ENCODE measurements at regions not wholly inside any gene's neighbourhood (a gene's known extent, or its start where the extent isn't known, plus 50 kb on each side); places are given as distances from the start of the nearest gene placed in this dataset.
"Not testable (repeated sequence)": the region's sequence is repeated elsewhere in the genome, so short reads cannot be mapped to it uniquely, and the experiment has no call there.

DNA sequence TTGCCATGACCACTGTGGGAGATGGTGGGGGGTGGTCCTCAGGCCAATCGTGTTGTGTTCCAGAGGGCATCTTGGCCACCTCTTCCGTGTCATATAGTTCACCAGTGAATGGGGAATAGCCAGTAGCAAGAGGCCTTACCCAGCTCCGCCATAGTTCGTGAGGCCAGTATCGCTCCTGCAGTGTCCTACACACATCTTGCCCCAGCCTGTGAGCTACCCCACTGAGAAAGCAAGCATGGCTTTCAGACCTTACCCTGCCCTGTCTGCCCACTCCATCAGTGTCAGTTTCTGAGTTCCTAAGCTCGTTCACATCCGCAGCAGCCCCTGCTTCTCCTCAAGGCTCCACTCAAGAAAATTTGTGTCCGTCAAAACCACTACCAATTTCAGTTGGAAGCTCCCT, 586.0 kb upstream of the PABPC5 start:
- DNase-seq (ENCODE audit: low spot score): not testable (repeated sequence)

DNA sequence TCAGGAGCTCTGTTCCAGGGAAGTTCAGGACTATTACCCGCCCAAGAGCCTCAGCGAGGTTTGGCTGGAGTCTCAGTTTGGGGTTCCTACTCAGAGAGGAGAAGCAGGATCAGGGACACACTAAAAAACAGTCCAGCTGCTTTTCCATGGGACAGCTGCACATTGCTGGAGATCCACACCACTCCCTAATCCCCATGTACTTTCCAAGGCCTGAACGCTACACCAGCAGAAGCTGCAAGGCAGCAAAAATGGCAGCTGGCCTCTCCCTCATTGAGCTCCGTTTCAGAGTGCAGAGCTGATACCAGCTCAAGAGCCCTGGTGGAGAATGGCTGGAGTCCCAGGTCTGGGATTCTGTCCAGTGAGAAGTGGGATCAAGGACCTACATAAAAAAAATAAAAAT, 551.2 kb upstream of the PABPC5 start:
- no peak for DNase-seq (ENCODE audit: low spot score)

DNA sequence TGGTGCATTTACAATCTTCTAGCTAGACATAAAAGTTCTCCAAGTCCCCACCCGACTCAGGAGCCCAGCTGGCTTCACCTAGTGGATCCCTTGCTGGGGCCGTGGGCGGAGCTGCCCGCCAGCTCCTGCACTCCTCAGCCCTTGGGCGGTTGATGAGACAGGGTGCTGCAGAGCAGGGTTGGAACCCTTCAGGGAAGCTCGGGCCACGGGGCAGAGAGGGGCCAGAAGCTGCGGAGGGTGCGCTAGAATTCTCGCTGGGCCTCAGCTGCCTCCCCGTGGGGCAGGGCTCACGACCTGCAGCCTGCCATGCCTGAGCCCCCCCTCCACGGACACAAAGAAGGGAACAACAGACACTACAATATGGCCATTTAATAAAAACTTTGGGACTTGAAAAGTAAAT, 519.8 kb upstream of the PABPC5 start:
- not testable (repeated sequence) for DNase-seq (ENCODE audit: low spot score)

DNA sequence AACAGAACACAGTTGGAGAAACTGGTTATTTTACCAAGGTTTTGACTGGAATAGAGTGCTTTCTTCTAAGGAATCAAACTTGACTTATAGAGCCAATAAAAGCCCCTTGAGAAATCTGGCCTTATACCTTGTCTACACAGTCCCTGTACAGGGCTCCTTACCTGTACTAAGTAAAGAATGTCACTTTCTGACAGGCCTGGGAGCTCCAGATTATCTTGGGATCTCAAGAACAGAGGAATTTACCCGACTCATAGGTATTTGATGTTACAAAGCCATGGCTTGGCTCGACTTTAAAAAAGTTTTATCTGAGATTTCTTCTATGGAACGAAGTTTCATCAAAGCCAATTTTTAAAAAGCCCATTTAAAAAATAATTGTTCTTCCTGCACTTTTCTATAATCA, 487.8 kb upstream of the PABPC5 start:
- not testable (repeated sequence) for DNase-seq (ENCODE audit: low spot score)

DNA sequence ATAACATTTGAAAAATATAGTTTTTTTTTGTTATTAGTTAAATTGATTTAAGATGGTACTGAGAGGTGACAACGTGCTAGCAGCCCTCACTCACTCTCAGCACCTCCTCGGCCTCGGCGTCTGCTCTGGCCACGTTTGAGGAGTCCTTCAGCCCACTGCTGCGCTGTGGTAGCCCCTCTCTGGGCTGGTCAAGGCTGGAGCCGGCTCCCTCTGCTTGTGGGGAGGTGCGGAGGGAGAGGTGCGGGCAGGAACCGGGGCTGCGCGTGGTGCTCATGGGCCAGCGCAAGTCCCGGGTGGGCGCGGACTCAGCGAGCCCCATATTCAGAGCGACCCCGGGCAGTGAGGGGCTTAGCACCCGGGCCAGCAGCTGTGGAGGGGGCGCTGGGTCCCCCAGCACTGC, 439.4 kb upstream of the PABPC5 start:
- not testable (repeated sequence) for DNase-seq (ENCODE audit: low spot score)

DNA sequence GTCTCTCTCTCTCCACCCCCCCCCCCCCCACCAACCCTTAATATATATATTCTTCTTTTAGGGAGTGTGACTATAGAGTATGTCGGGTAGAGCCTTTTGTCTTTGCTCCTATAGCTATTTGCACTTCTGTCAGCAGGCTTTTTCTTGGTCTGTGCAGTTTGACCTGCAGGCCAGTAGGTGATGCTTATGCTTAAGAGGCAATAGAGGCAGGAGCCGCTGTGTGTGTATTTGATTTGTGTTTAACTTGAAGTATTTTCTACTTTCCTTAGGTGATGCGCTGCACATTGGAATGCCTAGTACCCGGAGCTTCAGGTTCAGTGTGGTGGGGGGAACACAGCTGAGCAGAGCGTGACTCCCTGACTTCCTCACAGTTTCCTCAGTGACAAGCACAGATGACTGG, 416.5 kb upstream of the PABPC5 start:
- not testable (repeated sequence) for DNase-seq (ENCODE audit: low spot score)

DNA sequence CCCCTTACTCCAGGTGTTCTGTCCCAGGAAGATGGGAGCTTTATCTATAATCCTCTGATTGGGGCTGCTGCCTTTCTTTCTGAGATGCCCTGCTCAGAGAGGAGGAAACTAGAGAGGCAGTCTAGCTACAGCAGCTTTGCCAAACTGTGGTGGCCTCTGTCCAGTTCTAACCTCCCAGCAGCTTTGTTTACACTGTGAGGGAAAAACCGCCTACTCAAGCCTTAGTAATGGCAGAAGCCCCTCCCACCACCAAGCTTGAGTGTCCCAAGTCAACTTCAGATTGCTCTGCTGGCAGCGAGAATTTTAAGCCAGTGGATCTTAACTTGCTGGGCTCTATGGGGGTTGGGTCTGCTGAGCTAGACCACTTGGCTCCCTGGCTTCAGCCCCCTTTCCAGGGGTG, 394.9 kb upstream of the PABPC5 start:
- no peak for DNase-seq (ENCODE audit: low spot score)

DNA sequence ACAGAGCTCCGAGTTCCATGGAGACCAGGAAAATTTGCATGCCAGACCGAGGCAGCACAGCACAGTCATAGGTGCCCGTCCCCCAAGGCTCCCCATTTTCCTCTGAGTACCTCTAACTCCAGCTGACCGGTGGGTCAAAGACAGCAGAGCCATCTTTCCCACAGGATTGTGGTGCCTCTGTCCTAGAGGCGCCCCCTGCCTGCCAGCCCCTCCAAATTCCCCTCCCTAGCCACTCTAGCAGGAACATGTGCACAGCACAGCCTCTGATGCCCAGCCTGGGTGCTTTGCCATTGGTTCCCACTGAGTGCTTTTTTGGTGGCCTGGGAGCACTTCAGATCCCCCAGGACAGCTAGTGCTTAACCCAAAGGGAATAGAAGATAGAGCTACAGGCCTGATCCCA, 368.5 kb upstream of the PABPC5 start:
- no peak for DNase-seq (ENCODE audit: low spot score)

DNA sequence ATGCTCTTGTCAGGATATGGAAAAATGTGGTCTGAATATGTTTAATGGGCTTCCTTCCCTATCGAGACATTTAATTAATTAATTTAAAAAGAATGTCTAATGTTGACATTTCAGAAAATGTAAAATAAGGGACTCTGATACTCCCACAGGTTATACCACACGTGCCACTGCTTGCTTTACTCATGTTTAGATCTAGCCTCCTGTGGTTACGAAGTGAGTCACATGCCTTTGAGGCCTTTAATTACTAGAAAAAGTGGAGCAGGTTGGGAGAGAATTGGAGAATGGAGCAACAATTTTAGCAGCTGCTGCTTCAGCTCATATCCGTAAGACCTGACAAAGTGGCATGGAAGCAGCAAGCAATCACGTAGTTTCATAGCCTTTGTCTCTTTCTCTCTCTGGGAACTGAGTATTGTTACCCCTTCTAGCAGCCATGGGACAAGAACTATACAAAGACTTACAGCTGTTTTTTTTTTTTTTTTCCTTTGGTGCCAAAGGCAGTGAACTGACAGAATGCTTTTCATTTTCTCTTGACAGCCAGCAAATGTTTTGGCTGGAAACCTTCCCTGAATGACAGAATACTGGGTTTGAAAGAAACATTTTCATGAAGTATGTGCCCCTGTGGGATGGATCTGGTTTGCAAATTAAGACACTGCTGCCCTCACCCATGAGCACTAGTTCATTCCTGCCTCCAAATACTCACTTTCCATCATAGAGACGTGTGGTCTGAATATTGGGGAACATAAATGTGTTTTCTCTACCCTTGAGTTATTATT, 355.1 kb upstream of the PABPC5 start:
- DNase-seq (ENCODE audit: low spot score): peak; percentile 6

DNA sequence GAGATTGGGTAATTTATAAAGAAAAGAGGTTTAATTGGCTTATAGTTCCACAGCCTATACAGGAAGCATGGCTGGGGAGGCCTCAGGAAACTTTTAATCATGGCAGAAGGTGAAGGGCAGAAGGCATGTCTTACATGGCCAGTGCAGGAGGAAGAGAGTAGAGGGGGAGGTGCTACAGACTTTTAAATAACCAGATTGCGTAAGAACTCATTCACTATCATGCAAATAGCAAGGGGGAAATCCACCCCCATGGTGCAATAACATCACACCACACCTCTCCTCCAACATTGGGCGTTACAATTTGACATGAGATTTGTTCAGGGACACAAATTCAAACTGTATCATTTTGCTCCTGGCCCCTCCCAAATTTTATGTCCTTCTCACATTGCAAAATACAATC, 353.8 kb upstream of the PABPC5 start:
- DNase-seq (ENCODE audit: low spot score): no peak

DNA sequence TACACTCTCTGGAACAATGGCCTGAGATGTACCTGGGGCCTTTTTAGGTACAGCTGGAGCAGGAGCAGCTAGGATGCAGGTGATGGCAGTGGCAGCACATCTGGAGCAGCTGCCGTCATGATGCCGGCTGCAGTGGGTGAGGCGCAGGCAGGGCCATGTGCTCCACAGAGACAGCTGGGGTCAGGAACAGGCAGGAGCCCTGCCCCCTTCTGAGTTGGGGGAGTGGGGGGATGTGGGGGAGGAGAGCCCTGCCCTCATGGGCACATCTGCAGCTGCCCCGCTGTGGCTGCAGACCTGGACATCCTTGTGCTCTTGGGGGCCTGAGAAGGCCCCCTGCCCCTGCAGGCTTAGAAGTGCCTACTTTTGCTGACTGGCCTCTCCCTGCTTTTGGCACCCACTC, 352.8 kb upstream of the PABPC5 start:
- DNase-seq (ENCODE audit: low spot score): no peak

DNA sequence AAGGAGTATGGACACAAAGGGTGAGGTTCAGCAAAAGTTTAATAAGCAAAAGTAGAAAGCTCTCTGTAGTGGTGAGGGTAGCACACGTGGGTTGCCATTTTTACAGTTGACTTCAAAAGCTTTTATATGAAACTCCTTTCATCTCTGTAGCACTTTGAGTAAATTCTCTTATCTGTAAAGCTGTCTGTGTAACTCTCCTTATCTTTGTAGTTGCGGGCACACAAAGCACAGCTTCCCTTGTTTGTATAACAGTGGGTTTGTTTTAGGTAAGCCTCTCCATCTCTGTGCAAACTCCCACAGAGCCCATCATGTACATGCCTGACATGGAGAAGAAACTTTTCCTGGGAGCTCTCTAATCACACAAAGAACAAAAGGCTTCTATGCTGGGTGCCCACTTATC, 325.9 kb upstream of the PABPC5 start:
- no peak for DNase-seq (ENCODE audit: low spot score)

DNA sequence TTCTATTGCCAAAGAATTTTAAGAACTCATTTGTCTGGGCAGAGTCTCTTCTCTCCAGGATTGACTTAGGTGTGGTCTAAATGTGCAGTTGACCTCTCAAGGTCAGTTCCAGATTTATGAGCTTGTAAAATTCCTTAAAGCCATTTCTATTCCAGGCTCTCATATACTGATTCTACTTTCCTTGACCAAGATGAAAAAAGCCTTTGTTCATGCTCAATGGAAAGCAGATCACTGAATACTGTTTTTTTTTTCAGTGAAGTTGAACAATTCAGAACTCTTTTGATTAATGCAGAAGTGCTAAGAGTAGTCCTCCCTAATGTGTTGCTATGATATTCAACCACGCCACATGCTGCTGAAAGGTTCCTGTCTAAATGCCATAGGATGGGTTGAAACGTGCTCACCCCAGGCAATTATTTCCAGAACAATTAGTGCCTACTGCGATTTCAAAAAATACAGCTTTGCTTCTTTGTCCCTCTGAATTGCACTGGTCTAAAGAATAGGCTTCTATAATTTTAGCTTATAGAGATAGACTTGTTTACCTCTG, 312.4 kb upstream of the PABPC5 start:
- peak; percentile 31 for DNase-seq (ENCODE audit: low spot score)

DNA sequence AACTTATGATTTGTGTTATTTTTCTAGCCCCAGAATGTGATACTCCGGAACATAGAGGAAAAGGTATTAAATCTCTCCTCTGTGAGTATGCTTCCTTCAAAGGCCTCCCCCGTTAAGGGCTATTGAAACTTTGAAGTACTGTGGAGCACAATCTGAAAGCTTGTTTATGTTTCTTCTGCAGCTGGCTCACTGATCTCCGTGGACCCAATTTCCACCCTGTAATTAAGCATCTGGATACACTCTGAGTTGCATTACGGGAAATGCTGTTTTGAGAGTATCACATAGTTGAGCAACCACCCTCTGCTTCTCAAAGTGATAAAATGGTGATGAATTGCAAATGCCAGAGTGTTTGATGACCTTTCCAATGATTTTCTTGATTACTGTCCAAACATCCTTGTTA, 296.8 kb upstream of the PABPC5 start:
- DNase-seq (ENCODE audit: low spot score): no peak
